Astrocyte of the spinal cord (primary cell): ENCODE measurements at regions not wholly inside any gene's neighbourhood (a gene's known extent, or its start where the extent isn't known, plus 50 kb on each side); places are given as distances from the start of the nearest gene placed in this dataset.

ENCODE experiments used
- DNase-seq: peaks from one replicate; pipeline ENCODE4 v3.0.0; 2011; ENCODE audit warnings: low read depth, low spot score
- H3K4me3 ChIP-seq: 2 replicates; pipeline ENCODE4 v1.5.1; 2011; ENCODE audit warnings: low read depth, mild to moderate bottlenecking, low read length, moderate library complexity
- CTCF ChIP-seq: IDR thresholded peaks from 2 replicates; pipeline ENCODE4 v1.5.1; 2012; ENCODE audit warnings: low read depth, mild to moderate bottlenecking, low read length, inconsistent platforms
- in situ Hi-C: cut with HindIII; loops from 2 replicates; pipeline ENCODE4 v1.10.0; 2017; ENCODE audit warnings: low sequenced_read_pairs

- no peak for DNase-seq
- TF ChIP-seq CTCF, result no peak
- in situ Hi-C loops, result no loop called here
- no peak overlapping the region for H3K4me3 ChIP-seq
Observed at GRCh38 chr4:173717581-173717980, 187.6 kb upstream of the HAND2 start.

DNA sequence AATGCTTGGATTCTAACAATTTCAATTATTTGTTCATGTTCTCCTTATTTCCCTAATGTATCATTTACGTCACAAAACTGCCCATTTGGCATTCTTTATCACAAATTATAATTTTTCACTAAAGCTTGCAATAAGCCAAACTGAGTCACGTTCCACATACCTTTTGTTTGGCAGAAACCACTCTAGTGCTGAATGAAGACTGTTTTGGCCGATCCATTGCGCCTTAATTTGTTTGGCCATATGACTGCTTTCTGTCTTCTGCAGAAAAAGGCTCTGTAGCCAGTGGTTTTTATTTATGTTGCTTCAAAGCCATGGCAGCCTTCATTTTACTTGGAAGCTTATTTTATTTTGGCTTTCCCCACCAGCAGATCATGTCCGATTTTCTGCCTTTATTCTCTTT, 184.4 kb upstream of the HAND2 start:
- TF ChIP-seq CTCF, result no peak
- no peak for DNase-seq
- in situ Hi-C loops, result no loop called here
- no peak overlapping the region for H3K4me3 ChIP-seq

GRCh38 chr4:173713026-173713425, 183.0 kb upstream of the HAND2 start:
- DNase-seq, result no peak
- in situ Hi-C loops, result no loop called here
- H3K4me3 ChIP-seq, result no peak overlapping the region
- TF ChIP-seq CTCF, result no peak

- no peak overlapping the region for H3K4me3 ChIP-seq
- in situ Hi-C loops, result no loop called here
- no peak for TF ChIP-seq CTCF
- DNase-seq, result no peak
Observed at GRCh38 chr4:173707658-173708419, 177.8 kb upstream of the HAND2 start.

GRCh38 chr4:173704201-173704600, 174.2 kb upstream of the HAND2 start:
- DNase-seq, result no peak
- TF ChIP-seq CTCF, result no peak
- no peak overlapping the region for H3K4me3 ChIP-seq
- in situ Hi-C loops, result no loop called here

GRCh38 chr4:173703021-173703420, 173.0 kb upstream of the HAND2 start:
- no peak overlapping the region for H3K4me3 ChIP-seq
- no peak for DNase-seq
- in situ Hi-C loops, result no loop called here
- TF ChIP-seq CTCF, result no peak
